ENCODE measurements at regions not wholly inside any gene's neighbourhood (a gene's known extent, or its start where the extent isn't known, plus 50 kb on each side); places are given as distances from the start of the nearest gene placed in this dataset.

GRCh38 chr13:80274643-80275042 lies 66.3 kb downstream of the SPRY2 start:
- Histone ChIP-seq H3K79me2 (ENCODE audit: insufficient read depth, low read length) (no peaks in the 10 kb centered on the region), H3K23ac (ENCODE audit: insufficient read length, low read depth, low read length) (no peak overlapping the region), H3K27me3 (ENCODE audit: insufficient read depth, low read length) (no peaks in the 10 kb centered on the region), H3K4me1 (ENCODE audit: insufficient read depth, low read length) (no peaks in the 10 kb centered on the region; the same call in 1 of the 2 replicates), H3T11ph (ENCODE audit: low read length) (no peak overlapping the region), H4K91ac (ENCODE audit: insufficient read length, low read depth, low read length) (no peak overlapping the region), H2BK20ac (ENCODE audit: low read depth, low read length, poor library complexity, severe bottlenecking) (no peak overlapping the region), H2AK5ac (ENCODE audit: insufficient read length, low read length) (no peak overlapping the region), H3K27ac (ENCODE audit: insufficient read length, low read depth, low read length) (no peak overlapping the region), H3K56ac (ENCODE audit: insufficient read length, low read depth, low read length) (no peak overlapping the region), H3K79me1 (ENCODE audit: insufficient read depth, low read depth, low read length, poor library complexity, severe bottlenecking) (no peaks in the 10 kb centered on the region), H4K5ac (ENCODE audit: insufficient read length, low read depth, low read length) (no peak overlapping the region), H4K20me1 (ENCODE audit: control insufficient read depth, insufficient read depth, insufficient read length) (no peaks in the 10 kb centered on the region), H4K8ac (replicated peaks; ENCODE audit: insufficient read length, low read depth, low read length) (no peak overlapping the region), H3K9me3 (ENCODE audit: control insufficient read depth, low read depth, low read length) (no peaks in the 10 kb centered on the region), H3K4ac (ENCODE audit: low read depth, low read length) (no peak overlapping the region), H3K23me2 (ENCODE audit: insufficient read length, low read depth, low read length, poor library complexity, severe bottlenecking) (no peaks in the 10 kb centered on the region), H3K18ac (ENCODE audit: insufficient read length, low read depth, low read length) (no peak overlapping the region), H3K4me2 (ENCODE audit: insufficient read depth, insufficient read length, low read length) (no peak overlapping the region), H2BK12ac (ENCODE audit: insufficient read length, low read depth, low read length) (no peak overlapping the region), H2AFZ (ENCODE audit: low read length) (no peak overlapping the region), H3K14ac (ENCODE audit: insufficient read depth, low read length) (no peak overlapping the region), H2BK15ac (ENCODE audit: low read depth, low read length) (no peak overlapping the region), H2BK5ac (ENCODE audit: insufficient read length, low read length) (no peak overlapping the region), H3K9ac (ENCODE audit: extremely low read depth, insufficient read length, low read length) (no peak overlapping the region), H2BK120ac (ENCODE audit: low read depth, low read length, poor library complexity, severe bottlenecking) (no peak overlapping the region)
- H3K27ac Mint-ChIP-seq = no peak overlapping the region
- H3K9me3 Mint-ChIP-seq = peaks cover 13 to 22% of the 10 kb centered on the region in 2 experiments; a peak in 4 of 5 replicates
- no peak for DNase-seq
- H3K4me1 Mint-ChIP-seq = peaks cover 11 to 13% of the 10 kb centered on the region in 2 experiments
- H3K36me3 Mint-ChIP-seq (ENCODE audit: insufficient read depth in 1 of 3, low read depth in 3 of 3) = peaks cover 7 to 25% (median 12%) of the 10 kb centered on the region in 3 experiments
- no CpG with 5 or more reads among the region's 1 CpG for WGBS (ENCODE audit: extremely low coverage, insufficient read length, low lambda C conversion rate)
- no peak overlapping the region for H3K4me3 Mint-ChIP-seq
- TF ChIP-seq CTCF (conservative IDR thresholded peaks at IDR 0.05) = no peak
- H3K27me3 Mint-ChIP-seq (ENCODE audit: low read depth) = no peaks in the 10 kb centered on the region
